Hippocampal formation (tissue), 2 donors: ENCODE measurements at regions not wholly inside any gene's neighbourhood (a gene's known extent, or its start where the extent isn't known, plus 50 kb on each side); places are given as distances from the start of the nearest gene placed in this dataset.
A peak's percentile ranks its signal among the peaks of the same experiment; 100 is the strongest.

ENCODE experiments used
- DNase-seq, 2 donors: peaks; one replicate each; lab custom pipeline; 2025; lab: John Stamatoyannopoulos, UW

DNA sequence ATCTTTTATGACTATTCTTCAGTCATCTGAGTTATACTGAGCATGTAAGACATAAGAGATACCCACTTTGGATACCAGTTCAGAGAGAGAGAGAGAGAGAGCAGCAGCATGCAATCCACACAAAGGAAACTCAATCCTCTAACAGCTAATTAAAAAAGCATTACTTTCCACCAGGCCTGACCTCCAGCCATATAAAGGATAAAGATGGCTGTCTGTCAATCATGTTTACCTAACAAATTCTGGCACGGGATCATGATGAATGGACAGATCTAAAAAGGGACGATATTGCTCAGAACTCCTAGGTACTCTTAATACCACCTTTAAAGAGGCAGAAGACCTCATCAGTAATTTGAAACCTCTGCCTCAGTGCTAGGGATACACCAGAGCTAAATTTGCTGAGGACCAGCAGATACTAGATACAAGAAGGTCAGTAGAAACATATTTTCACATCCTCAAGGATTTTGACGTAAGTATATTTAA, 159.2 kb downstream of the RPS12 start:
- DNase-seq = no peak

DNA sequence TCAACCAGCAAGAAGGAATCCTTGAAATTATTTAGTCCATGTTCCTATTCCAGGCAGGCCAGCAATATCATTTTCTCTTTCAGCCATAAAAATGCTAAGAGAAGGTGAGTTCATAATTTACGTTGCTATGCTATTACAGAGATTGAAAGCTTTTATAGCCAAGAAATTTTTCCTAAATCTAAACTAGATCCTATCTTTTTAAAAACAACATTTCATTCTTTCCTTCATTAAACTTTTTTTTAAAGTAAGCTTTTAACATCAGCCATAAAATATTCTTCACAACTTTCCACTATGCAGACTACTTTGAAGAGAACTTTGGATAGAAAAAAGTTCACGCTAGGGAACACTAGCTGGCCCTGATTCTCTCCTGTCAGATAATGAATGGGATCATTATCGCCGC, 159.8 kb downstream of the RPS12 start:
- DNase-seq = no peak

DNA sequence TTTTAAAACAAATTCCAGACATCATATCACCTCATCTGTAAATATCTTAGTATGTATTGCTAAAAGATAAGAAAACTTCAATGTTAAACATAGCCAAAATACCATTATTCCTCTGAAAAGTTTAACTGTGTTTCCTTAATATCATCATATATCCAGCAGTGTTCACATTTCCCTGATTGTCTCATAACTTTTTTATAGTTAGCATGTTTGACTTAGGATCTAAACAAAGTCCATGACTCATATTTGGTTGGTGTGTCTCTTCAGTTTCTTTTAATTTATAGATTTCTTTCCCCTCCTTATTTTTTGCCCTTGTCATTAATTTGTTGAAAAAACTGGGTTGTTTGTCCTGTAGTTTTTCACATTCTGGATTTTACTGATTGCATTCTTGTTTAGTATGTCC, 163.0 kb downstream of the RPS12 start:
- DNase-seq = no peak

DNA sequence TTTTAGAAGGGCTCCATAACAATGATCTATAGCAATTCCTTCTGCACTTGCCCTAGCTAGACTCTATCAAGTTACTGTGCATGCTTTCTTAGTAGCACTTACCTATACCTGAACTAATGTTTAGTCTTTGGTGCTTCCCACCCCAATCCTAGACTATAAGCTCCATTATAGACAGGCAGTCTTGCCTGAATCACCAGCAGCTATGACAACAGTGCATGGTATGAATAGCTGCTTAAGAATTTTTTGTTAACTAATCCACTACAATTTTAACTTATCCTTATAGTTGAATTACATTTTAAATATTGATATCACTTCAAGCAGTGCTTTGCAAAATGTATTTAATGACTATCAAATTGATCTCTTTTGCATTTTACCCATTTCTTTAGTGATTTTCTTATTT, 164.3 kb downstream of the RPS12 start:
- no peak for DNase-seq

DNA sequence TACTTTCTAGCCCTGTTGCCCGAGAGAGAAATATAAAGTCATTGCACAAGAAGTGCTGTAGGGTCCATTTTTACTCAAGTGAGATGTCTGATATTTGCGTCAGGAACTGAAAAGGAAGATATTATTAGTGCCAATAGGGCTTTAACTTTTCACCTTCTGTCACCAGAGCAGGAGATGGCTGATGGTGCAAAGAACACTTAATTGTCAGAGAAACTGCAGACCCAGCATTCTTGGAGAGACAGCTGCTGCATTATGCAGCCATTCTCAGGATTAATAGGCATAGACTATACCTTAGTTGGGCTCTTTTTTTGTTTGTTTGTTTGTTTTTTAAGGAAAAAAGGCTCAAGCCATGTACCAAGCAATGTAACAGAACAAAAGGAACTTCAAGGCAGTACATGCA, 179.4 kb downstream of the RPS12 start:
- no peak for DNase-seq

DNA sequence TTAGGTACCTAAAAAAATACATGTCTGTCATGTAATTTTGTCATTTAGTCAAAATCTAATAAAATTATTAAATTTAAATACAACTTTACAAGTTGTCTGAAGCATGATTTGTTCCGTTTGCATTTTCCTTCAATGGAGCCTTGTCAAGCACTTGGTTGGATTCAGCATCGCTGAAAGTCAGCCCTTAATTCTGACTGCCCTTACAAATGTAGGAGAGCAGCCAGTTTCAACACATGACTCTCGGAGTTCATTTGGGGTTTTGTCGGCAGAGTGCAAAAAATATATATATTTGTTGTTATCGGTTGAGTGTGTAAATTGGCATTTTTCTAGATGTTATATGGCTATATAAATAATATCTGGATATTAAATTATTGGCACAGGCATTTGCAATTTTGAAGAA, 180.6 kb downstream of the RPS12 start:
- DNase-seq = peak in 1 of 2 donors; percentile 6

DNA sequence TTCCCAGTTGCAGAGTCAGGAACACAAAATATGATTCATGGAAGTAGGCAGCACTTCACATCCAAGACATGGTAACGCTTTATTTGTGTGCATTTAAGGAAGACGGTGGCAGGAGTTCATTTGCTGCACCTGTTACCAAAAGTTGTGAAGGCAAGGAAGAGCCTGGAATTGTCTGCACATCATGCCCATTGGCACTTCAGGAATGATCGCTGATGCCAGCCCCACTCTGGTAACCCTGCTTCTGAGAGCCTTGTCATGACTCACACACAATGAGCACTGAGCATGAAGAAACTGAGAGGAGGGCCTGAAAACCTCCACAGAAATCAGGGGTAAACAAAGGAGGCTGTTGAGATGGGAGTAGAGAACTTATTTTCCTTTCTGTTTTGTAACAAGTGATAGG, 181.1 kb downstream of the RPS12 start:
- DNase-seq = no peak

DNA sequence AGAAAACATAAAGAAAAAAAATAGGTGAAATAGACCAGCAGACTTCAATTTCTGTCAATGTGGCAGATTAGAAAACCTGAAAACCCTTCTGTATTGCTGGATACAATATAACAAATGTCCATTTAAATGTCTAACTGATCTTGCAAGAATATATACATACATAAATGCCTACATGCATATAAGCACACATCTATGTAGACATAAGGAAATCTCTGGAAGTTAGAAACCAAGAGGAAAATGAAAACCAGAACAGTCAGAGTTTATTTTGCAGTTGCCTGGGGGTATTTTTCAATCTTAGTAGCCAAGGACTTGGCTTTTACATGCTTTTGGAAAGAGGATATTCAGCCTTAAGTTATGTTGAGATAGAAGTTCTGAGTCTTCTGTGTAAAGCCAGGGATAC, 184.0 kb downstream of the RPS12 start:
- no peak for DNase-seq

DNA sequence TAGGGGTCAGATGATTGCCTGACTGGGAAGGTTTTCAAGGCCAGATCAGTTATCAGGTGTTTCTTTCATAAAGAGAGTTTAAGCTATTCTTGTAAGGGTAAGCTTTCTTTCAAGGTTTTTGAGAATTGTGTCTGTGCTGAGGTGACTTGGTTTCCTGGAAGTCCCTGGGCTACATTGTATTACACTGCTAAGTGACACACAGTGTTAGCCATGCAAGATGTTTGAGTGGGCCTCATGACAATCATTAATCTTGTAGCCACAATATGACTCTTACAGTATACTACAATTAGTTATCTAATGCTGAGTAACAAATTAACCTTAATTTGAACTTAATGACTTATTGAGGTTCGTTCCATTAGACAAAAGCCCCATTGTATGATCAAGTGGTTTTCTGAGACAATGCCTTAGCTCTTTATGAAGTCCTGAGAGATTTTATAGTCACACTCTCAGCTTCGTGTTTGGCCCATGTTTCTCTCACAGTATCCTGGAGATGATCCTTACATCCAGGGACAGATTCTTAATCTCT, 186.7 kb downstream of the RPS12 start:
- no peak for DNase-seq

DNA sequence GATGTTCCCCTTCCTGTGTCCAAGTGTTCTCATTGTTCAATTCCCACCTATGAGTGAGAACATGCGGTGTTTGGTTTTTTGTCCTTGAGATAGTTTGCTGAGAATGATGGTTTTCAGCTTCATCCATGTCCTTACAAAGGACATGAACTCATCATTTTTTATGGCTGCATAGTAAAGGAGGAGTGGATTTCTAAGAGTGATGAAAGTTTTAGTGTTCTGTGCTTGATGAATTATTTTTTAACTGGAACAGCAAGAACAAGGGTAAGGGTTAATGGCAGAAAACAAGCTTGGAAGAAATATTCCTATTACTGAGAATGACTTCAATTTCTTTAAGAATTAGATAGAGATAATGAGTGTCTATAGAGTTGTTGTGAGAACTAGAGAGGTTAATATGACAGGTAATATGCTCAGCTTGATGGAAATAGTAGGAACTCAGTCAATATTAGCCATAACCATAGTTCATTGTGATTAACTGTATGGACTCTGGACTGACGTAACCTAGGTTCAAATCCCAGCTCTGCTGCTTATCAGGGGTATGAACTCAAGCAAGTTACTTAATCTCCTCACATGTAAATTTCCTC, 190.0 kb downstream of the RPS12 start:
- DNase-seq = no peak

DNA sequence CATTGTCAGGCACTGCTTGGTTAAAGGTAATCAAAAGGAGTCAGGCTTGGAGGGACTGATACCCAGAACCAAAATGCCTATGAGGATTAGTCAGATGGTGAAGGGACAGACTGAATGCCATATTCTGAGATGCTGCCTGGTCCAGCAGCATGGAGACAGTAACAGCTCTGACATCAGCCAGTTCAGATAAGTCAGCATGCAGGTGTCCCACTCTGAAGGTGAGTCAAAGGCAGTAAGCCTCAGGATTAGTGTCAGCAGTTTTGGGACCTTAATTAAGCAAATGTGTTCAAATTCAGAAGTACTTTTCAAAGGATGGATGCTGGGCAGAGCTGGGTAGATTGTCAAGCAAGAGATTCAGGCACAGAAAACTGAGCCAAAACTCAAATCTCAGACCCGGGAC, 198.4 kb downstream of the RPS12 start:
- no peak for DNase-seq

DNA sequence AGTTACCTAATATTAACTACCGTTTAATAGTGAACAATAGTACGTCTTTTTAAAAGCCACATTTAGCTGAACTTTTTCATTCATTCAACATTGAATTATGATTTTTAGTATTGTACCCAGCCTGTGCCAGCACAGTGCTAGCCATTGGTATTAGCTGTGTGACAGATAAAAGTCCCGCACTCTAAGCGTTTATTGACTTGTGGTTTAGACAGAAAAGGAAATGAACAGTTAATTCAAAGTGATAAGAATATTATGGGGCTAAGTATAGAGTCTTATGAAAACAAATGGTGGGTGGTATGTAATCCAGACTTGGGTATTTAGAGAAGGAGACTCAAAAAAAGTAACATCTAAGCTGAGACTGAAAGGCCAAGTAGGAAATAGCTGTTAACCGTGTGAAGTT, 202.3 kb downstream of the RPS12 start:
- no peak for DNase-seq

DNA sequence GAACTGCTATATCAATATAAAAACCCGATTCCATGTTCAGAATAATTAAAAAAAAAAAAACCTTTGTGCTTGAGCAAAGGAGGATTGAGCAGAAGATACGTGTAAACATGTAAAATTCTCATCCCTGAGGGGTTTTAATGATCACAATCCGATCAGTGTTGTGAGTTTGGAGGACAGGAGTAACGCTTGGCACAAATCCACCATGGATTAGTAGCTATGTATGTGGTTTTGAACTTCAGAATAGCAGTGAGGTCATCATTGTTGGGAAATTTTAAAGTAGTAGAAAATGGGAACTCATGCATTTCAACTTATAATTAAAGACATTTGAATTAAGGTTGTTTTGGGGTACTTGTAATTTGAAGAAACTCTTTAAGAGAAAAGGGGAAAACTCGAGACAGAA, 203.2 kb downstream of the RPS12 start:
- DNase-seq = no peak

DNA sequence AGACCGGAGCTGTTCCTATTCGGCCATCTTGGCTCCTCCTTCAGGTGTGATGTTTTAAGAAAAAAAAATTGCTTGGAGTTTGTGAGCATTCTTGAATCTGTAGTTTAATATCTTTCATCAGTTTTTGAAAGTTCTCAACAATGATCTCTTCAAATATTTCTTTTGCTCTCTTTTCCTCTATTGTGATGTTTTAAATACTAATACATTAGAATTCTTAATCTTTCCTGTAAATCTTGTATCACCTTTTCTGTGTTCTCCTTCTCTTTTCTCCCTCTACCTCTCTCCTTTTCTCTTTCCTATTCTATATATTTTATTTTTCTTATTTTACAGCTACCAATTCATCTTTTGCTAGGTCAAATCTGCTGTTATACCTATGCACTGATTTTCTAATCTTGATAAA, 212.3 kb downstream of the RPS12 start:
- DNase-seq = no peak

DNA sequence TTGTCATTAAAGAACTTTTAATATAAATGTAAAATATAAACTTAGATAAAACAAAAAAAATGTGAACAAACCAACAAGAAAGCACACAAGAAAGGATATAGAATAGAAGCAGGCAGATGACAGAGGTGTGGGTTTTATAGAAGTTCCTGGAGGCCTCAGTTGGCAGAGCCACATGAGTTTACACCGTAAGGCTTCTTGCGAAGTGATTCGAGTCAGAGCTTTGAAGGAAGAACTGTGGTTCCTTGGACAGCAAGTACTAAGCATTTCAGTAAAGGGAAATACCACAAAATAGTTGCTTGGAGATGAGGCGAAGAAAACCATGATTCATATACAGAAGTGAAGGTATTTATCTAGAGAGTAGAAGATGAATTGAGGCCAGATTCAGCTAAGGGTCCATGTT, 207.9 kb upstream of the EYA4 start:
- no peak for DNase-seq

DNA sequence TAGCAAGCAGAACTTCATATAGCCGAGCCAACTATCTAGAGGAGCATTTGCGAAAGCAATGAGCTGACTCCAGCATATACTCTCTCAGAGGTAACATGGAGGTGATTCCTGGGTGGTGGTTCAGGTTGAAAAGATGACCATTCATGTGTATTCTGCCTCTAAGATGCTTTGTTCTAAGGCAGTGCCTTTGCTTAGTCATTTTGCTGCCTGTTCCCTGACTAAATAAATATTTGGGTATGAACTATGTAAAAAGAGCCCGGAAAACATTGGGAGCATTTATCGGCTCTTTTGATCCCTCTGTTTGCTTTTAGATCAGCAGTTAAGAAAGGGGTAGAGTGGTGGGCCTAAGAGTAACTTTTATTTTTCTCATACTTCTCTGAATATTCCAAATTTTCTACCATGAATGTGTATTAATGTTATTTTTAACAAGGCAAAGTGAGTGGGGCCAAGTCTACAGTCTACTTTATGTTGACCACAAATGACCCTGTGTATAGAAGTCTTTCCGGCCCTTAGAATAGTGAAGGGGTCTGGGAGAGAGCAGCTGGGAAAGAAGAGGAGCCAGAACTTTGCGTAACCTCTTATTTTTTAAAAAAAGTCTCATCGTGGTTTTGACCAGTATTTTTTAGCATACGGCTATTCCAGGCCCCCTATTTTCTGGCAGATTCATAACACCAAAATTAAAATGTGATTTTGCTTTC, 206.5 kb upstream of the EYA4 start:
- no peak for DNase-seq

DNA sequence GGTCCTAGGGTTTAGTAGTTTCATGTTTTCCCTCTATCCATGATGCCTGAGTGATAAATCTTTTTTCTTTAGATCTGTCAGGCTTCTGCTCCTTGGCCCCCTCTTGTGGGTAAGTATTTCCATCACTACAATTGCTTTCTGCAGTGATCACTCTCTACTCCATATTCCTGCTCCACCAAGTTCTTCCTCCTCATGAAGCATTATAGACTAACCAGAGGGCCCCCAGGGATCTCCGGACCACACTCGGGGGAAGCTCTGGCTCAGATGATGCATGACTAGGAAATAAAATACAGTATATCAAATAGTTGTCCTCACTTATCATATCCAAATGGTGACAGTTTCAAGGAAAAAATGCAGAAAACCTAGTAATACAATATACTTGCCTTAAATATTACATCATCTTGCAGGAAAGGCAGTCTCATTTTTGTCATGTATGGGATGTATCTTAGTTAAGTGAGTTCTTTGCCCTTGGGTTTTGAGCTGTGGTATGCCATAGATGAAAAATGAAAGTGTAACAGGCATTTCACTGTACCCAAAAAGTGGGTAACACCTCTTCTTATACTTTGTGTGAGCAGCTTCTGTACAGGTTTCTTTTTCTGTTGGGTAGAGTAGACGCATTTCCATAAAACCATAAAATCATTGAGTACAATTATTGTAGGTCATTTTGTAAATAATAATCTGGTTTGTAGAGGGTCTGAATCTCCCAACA, 200.9 kb upstream of the EYA4 start:
- peak in 1 of 2 donors; percentile 47 for DNase-seq

DNA sequence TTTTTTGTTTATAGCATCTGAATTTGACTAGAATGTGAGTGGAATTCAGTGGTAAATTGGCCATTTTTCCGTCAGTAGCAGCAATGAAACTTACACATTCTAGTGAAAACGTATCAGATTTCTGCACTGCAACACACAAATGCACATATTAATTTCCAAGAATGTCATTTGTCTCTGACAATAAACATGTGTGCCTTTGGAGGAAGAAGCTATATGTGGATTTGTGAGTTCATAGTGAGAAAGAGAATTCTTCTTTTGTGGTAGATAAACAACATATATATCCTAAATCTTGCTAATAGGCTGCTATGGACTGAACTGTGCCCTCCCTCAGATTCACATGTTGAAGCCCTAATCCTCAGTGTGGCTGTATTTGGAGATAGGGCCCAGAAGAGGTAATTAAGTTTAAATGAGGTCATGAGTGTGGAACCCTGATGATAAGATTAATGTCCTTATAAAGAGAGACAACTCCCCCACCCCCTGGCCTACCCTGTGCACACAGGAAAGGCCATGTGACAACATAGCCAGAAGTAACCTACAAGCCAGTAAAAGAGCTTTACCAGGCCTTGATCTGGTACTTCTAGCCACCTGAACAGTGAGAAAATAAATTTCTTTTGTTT, 200.2 kb upstream of the EYA4 start:
- no peak for DNase-seq

DNA sequence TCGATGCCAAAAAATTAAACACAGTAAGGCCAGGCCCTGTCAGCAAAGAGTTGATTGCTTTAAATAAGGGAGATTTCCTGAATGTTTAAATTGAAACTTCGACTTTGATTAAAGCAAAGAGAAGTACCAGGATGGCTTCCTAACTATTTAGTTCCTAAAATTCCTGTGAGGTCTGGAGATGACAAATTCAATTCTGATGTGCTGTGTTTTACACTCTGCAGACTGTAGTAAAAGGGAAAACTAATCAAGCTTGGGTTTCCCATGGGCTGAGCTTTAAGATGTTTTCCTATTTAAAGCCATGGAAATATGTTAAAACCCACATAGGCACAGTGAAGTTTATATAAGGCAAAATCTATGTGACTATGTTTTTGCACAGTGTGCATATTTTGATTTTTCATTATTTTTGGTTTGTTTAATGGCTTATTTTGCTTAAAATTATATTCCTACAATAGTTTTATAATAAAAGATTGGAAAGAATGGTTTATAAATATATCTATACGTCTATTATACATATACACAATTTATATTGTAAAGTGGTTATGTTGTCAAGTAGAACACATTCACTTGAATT, 198.5 kb upstream of the EYA4 start:
- DNase-seq = no peak

DNA sequence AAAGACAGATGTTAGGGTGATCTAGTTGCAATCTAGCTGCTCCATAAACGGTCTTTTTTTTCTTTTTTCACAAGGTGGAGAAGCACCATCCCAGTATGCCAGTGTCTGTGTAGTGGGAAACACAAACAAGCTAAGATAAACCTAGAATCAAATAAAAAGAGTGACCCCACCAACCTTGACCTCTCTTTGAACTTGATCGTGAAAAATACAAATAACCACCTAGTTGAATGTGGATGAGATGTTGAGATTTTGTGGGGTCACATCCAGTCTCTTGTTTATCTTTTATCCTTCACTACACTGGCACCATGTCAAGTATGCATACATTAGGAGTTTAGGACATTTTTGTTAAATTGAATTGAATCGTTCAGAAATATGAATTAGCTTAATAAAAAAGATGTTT, 194.6 kb upstream of the EYA4 start:
- no peak for DNase-seq

DNA sequence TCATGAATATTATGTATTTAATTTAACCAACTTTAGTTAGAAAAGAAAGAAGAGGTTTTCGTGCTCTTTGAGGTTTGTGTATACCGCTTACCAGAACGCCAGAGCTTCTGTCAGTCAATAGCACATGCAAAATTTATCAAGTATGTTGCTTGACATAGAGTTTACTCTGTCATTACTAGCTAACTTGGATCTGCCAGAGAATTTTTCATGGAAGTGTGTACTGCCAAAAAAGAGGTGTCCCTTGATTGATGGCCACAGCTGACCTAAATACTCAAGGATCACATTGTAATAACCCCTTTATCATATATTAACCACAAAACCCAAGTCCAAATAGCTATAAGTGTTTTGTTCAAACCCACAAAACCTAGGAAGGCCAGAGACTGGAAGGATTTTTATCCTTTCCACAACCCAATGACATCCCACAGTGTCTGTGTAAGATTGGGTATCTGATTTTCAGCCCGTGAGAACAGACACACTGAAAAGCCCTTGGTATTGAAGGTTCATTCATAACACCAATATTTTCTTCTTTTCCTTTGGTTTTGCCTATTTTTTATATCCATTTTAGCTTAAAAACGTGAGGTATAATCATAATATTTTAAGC, 194.0 kb upstream of the EYA4 start:
- DNase-seq = no peak

DNA sequence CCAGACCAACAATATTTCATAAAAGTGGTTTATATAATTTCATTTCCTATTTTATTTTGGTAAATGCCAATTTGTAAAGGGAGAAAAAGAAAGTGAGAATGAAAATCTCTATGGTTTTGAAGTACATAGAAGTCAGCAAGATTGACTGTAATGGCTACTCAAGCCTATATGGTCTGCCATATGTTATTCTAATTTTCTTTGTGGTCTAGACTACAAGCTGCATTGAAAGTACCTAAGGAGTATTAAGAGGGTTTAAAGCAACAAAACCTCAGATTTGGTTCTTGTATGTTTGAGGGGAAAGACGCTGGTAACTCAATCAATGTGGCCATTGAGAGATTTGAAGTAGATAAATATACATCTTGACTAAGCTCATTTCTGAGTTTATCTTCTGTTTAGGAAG, 193.5 kb upstream of the EYA4 start:
- no peak for DNase-seq
